ENCODE measurements at regions not wholly inside any gene's neighbourhood (a gene's known extent, or its start where the extent isn't known, plus 50 kb on each side); places are given as distances from the start of the nearest gene placed in this dataset.
"Not testable (repeated sequence)": the region's sequence is repeated elsewhere in the genome, so short reads cannot be mapped to it uniquely, and the experiment has no call there.

DNA sequence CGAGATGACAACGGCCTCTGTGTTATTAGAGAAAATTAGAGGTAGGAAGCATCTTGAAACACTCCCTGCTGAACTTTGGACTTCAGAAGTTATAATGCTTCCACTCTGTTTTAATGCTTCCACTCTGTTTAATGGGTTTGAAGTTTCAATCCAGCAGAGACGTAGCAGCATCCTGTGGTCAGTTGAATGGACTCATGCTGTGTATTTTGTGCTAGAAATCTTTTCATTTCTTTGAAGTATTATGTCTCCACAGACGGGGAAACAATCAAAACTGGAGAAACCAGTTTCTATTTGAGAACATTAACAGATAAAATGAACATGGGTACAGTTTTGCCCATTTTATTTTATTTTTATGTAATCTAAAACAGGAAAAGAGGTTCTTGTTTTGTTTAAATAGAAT, 1736.2 kb downstream of the SLITRK5 start:
- no peaks in the 10 kb centered on the region for H3K9me3 ChIP-seq (ENCODE audit: low read depth)
- WGBS (ENCODE audit: low lambda C conversion rate, missing lambda C conversion rate) = 67% methylated on average over 4 of the region's 4 CpGs
- H3K27me3 ChIP-seq = no peaks in the 10 kb centered on the region
- no peak overlapping the region for H3K27ac ChIP-seq
- no peaks in the 10 kb centered on the region for H3K9me2 ChIP-seq (replicated peaks; ENCODE audit: insufficient read depth)
- TF ChIP-seq, protein P1, sequence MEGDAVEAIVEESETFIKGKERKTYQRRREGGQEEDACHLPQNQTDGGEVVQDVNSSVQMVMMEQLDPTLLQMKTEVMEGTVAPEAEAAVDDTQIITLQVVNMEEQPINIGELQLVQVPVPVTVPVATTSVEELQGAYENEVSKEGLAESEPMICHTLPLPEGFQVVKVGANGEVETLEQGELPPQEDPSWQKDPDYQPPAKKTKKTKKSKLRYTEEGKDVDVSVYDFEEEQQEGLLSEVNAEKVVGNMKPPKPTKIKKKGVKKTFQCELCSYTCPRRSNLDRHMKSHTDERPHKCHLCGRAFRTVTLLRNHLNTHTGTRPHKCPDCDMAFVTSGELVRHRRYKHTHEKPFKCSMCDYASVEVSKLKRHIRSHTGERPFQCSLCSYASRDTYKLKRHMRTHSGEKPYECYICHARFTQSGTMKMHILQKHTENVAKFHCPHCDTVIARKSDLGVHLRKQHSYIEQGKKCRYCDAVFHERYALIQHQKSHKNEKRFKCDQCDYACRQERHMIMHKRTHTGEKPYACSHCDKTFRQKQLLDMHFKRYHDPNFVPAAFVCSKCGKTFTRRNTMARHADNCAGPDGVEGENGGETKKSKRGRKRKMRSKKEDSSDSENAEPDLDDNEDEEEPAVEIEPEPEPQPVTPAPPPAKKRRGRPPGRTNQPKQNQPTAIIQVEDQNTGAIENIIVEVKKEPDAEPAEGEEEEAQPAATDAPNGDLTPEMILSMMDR (IDR thresholded peaks at IDR 0.05; ENCODE audit: poor library complexity) = no peak
- TF ChIP-seq EZH2phosphoT487 (IDR thresholded peaks at IDR 0.05; ENCODE audit: low read depth, severe bottlenecking, unreplicated experiment) = no peak
- no peak for TF ChIP-seq EZH2 (IDR thresholded peaks at IDR 0.05; ENCODE audit: borderline replicate concordance)
- no peak overlapping the region for H2AFZ ChIP-seq
- no peak overlapping the region for H3K4me2 ChIP-seq
- DNase-seq (ENCODE audit: low spot score) = no peak
- H3K4me3 ChIP-seq = no peak overlapping the region
- no peaks in the 10 kb centered on the region for H4K20me1 ChIP-seq (ENCODE audit: insufficient read depth, poor library complexity, severe bottlenecking)
- no peaks in the 10 kb centered on the region for H3K36me3 ChIP-seq (replicated peaks; ENCODE audit: insufficient read depth, low read depth)
- no peaks in the 10 kb centered on the region for H3K4me1 ChIP-seq (ENCODE audit: insufficient read depth)
- no peaks in the 10 kb centered on the region for H3K79me2 ChIP-seq

DNA sequence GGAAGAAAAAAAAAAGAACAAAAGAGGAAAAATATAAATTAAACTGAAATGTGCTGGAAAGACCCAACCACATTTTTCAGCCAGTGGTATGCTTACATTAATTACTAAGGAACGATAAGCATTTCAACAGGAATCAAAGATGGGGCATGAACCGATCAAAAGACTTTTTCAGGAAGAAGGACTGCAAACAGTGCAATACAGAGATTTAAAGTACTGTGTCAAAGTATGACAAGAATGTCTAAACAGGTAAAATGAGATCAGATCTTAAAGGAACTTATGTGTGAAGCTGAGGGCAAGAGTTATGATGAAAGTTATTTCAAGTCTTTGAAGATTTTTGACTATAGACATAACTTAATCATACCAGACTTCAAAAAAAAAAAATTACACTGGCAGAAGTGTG, 1761.8 kb downstream of the SLITRK5 start:
- no peaks in the 10 kb centered on the region for H3K4me1 ChIP-seq (ENCODE audit: insufficient read depth)
- no peaks in the 10 kb centered on the region for H3K36me3 ChIP-seq (replicated peaks; ENCODE audit: insufficient read depth, low read depth)
- H3K27ac ChIP-seq = no peak overlapping the region
- H3K9me3 ChIP-seq (ENCODE audit: low read depth) = no peaks in the 10 kb centered on the region
- no peak overlapping the region for H3K4me3 ChIP-seq
- TF ChIP-seq EZH2 (IDR thresholded peaks at IDR 0.05; ENCODE audit: borderline replicate concordance) (no peak), EZH2phosphoT487 (IDR thresholded peaks at IDR 0.05; ENCODE audit: low read depth, severe bottlenecking, unreplicated experiment) (no peak)
- TF ChIP-seq, protein P1 (IDR thresholded peaks at IDR 0.05; ENCODE audit: poor library complexity) = no peak
- H3K27me3 ChIP-seq = no peaks in the 10 kb centered on the region
- no peaks in the 10 kb centered on the region for H3K79me2 ChIP-seq
- H2AFZ ChIP-seq = no peak overlapping the region
- WGBS (ENCODE audit: low lambda C conversion rate, missing lambda C conversion rate) = 80% methylated on average over 2 of the region's 2 CpGs
- H3K9me2 ChIP-seq (replicated peaks; ENCODE audit: insufficient read depth) = no peaks in the 10 kb centered on the region
- no peak for DNase-seq (ENCODE audit: low spot score)
- no peak overlapping the region for H3K4me2 ChIP-seq
- no peaks in the 10 kb centered on the region for H4K20me1 ChIP-seq (ENCODE audit: insufficient read depth, poor library complexity, severe bottlenecking)

DNA sequence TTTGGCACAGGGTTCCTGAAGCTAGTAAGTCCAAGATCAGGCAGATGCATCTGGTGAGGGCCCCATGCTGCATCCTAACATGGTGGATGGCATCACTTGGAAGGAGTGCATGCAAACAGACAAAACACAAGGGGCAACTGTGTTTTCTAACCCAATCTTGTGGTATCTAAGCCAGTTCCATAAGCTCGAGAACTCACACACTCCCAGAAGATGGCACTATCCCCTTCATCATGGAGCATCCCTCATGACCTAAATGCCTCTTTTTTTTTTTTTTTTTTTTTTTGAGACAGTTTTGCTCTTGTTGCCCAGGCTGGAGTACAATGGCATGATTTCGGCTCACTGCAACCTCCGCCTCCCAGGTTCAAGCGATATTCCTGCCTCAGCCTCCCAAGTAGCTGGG, 1763.5 kb downstream of the SLITRK5 start:
- not testable (repeated sequence) for H4K20me1 ChIP-seq (ENCODE audit: insufficient read depth, poor library complexity, severe bottlenecking)

DNA sequence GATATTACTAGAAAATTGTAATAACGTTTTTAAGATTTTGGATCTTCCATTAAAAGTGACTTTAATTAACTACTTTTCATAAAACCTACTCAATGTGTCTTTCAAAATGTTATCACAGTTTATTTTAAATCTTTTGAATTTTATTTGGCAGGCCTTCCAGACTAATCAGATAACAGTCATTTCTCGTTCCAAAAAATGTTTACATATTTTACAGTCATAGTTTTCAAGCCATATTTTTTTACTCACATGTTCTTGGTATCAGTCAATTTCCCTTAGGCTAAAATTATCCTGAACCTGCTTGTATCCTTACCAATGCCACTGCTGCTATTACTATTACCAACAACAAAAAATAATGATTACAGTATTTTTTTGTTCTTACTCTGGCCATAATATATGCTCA, 1783.5 kb downstream of the SLITRK5 start:
- TF ChIP-seq, protein P1 (IDR thresholded peaks at IDR 0.05; ENCODE audit: poor library complexity) = no peak
- TF ChIP-seq EZH2phosphoT487 (IDR thresholded peaks at IDR 0.05; ENCODE audit: low read depth, severe bottlenecking, unreplicated experiment) (no peak), EZH2 (IDR thresholded peaks at IDR 0.05; ENCODE audit: borderline replicate concordance) (no peak)
- Histone ChIP-seq H3K36me3 (replicated peaks; ENCODE audit: insufficient read depth, low read depth) (no peaks in the 10 kb centered on the region), H2AFZ (no peak overlapping the region), H3K27ac (no peak overlapping the region), H3K9me2 (replicated peaks; ENCODE audit: insufficient read depth) (no peaks in the 10 kb centered on the region), H3K9me3 (ENCODE audit: low read depth) (no peaks in the 10 kb centered on the region), H3K4me2 (no peak overlapping the region), H3K79me2 (no peaks in the 10 kb centered on the region), H4K20me1 (ENCODE audit: insufficient read depth, poor library complexity, severe bottlenecking) (no peaks in the 10 kb centered on the region), H3K27me3 (no peaks in the 10 kb centered on the region), H3K4me3 (no peak overlapping the region), H3K4me1 (ENCODE audit: insufficient read depth) (no peaks in the 10 kb centered on the region)
- WGBS (ENCODE audit: low lambda C conversion rate, missing lambda C conversion rate) = 52% methylated on average over 2 of the region's 2 CpGs
- no peak for DNase-seq (ENCODE audit: low spot score)

More for the DNA sequence above, 1763.5 kb downstream of the SLITRK5 start:
- WGBS (ENCODE audit: low lambda C conversion rate, missing lambda C conversion rate) = 89% methylated on average over 3 of the region's 4 CpGs
- not testable (repeated sequence) for H3K27ac ChIP-seq; H3K9me3 ChIP-seq (ENCODE audit: low read depth); H3K36me3 ChIP-seq (replicated peaks; ENCODE audit: insufficient read depth, low read depth); H3K27me3 ChIP-seq; H3K79me2 ChIP-seq; H3K9me2 ChIP-seq (replicated peaks; ENCODE audit: insufficient read depth); H3K4me3 ChIP-seq; H3K4me1 ChIP-seq (ENCODE audit: insufficient read depth); H3K4me2 ChIP-seq; DNase-seq (ENCODE audit: low spot score); H2AFZ ChIP-seq
